K562 (cell line): ENCODE measurements at regions not wholly inside any gene's neighbourhood (a gene's known extent, or its start where the extent isn't known, plus 50 kb on each side); places are given as distances from the start of the nearest gene placed in this dataset.

Experiments
- ATAC-seq: fragments of 200-7000 bp; cut with Tn5 transposase; 3 replicates; pipeline ENCODE4 v1.9.1; 2020; ENCODE audit warnings: moderate library complexity
- BruUV-seq: library from RNA; stranded (reverse); fragments of 400-500 nt; replicated peaks from 2 replicates; lab custom pipeline; 2021; lab: Mats Ljungman, UMichigan
- CTCF ChIA-PET: fragments of 300-600 bp; formaldehyde crosslinking; extraction: SDS; loops from one replicate; lab custom pipeline; 2021; ENCODE audit warnings: low intra/inter-chr PET ratio; lab: Yijun Ruan, JAX
- POLR2A ChIA-PET: fragments of 300-600, 350-650 bp; sonication (Branson Sonifier 250); formaldehyde crosslinking; extraction: SDS; loops from one replicate; lab custom pipeline; 2021; ENCODE audit warnings: antibody characterized with exemption, inconsistent platforms; lab: Yijun Ruan, JAX
- DNase-seq, 4 experiments: peaks; one replicate each; pipeline versions ENCODE4 v3.0.0 to v3.0.0-alpha.2; 2011 to 2018; ENCODE audit warnings: low spot score in 3 of 4, mixed read lengths in 3 of 4; ENCODE audit errors: extremely low read depth in 1 of 4
- FAIRE-seq: peaks from 2 replicates; lab custom pipeline; 2011; peaks lifted over from hg19 to GRCh38; lab: Jason Lieb, UNC
- H2AFZ ChIP-seq: 2 replicates; pipeline ENCODE4 v1.6.0; 2011; ENCODE audit warnings: low read depth, low read length, control low read depth, inconsistent platforms
- H3K27ac ChIP-seq: fragments of 200-600 bp; 3 replicates; pipeline ENCODE4 v1.8.0; 2011; ENCODE audit warnings: low read depth, mild to moderate bottlenecking, control low read depth, inconsistent platforms, low read length, moderate library complexity, mixed read lengths; ENCODE audit errors: extremely low read depth
- H3K27me3 ChIP-seq, 2 experiments: fragments of 300-600 bp in 1 of 2; 2 replicates in 1 of 2; 3 replicates in 1 of 2; pipeline versions ENCODE4 v1.6.0 to v1.8.0; 2011; ENCODE audit warnings: inconsistent platforms in 2 of 2, low read length in 2 of 2, mild to moderate bottlenecking in 1 of 2, mixed read lengths in 1 of 2, moderate library complexity in 1 of 2; ENCODE audit not compliant: control insufficient read depth in 2 of 2, insufficient read depth in 2 of 2
- H3K36me3 ChIP-seq: fragments of 300-600 bp; 3 replicates; pipeline ENCODE4 v1.8.0; 2011; ENCODE audit warnings: mild to moderate bottlenecking, low read length, inconsistent platforms; ENCODE audit not compliant: control insufficient read depth, insufficient read depth
- H3K4me1 ChIP-seq, 2 experiments: fragments of 200-600 bp in 1 of 2; replicated peaks in 1 of 2; 2 replicates in 1 of 2; 3 replicates in 1 of 2; pipeline versions ENCODE4 v1.5.1 to v1.8.0; 2011; ENCODE audit warnings: inconsistent platforms in 2 of 2, low read length in 2 of 2, mild to moderate bottlenecking in 1 of 2, mixed read lengths in 1 of 2, moderate library complexity in 1 of 2; ENCODE audit not compliant: control insufficient read depth in 2 of 2, insufficient read depth in 2 of 2
- H3K4me2 ChIP-seq: 2 replicates; pipeline ENCODE4 v1.6.1; 2011; ENCODE audit warnings: low read length, control low read depth, inconsistent platforms, mixed read lengths; ENCODE audit not compliant: insufficient read depth
- H3K4me3 ChIP-seq: fragments of 200-600 bp; sonication (generic), shearing (Covaris generic); 2 replicates; pipeline ENCODE4 v1.5.1; 2016; ENCODE audit warnings: control low read depth, inconsistent platforms
- H3K79me2 ChIP-seq: fragments of 200-600 bp; 3 replicates; pipeline ENCODE4 v1.8.0; 2011; ENCODE audit warnings: low read length, inconsistent platforms; ENCODE audit not compliant: control insufficient read depth, insufficient read depth
- H3K9ac ChIP-seq, 2 experiments: 2 replicates each; pipeline versions ENCODE4 v1.6.0 to v1.6.1; 2011; ENCODE audit warnings: low read depth in 2 of 2, low read length in 2 of 2, control low read depth in 1 of 2, inconsistent platforms in 1 of 2, mild to moderate bottlenecking in 1 of 2, mixed read lengths in 1 of 2; ENCODE audit not compliant: insufficient read depth in 1 of 2
- H3K9me1 ChIP-seq: one replicate; pipeline ENCODE4 v1.6.0; 2011; ENCODE audit warnings: inconsistent platforms, mild to moderate bottlenecking, low read length, moderate library complexity; ENCODE audit not compliant: control insufficient read depth, insufficient read depth
- H3K9me3 ChIP-seq: replicated peaks from 2 replicates; pipeline ENCODE4 v1.5.1; 2011; ENCODE audit warnings: low read depth, low read length, inconsistent platforms; ENCODE audit not compliant: control insufficient read depth, insufficient read depth
- H4K20me1 ChIP-seq: replicated peaks from 2 replicates; pipeline ENCODE4 v1.6.1; 2011; ENCODE audit warnings: low read length, inconsistent platforms, mixed read lengths; ENCODE audit not compliant: control insufficient read depth, insufficient read depth
- ESRRB ChIP-seq: fragments of 250-450 bp; sonication (Bioruptor Pico); IDR thresholded peaks from 2 replicates; pipeline ENCODE4 v1.5.0; 2020; ENCODE audit warnings: mild to moderate bottlenecking, moderate library complexity, borderline replicate concordance
- HEY1 ChIP-seq: fragments of 250-450 bp; sonication (Bioruptor Pico); IDR thresholded peaks from 2 replicates; pipeline ENCODE4 v1.5.0; 2020; ENCODE audit warnings: mild to moderate bottlenecking, moderate library complexity, borderline replicate concordance
- HMG20A ChIP-seq: fragments of 450-650 bp; formaldehyde crosslinking; conservative IDR thresholded peaks from 2 replicates; pipeline ENCODE4 v1.4.0; 2020; ENCODE audit warnings: mild to moderate bottlenecking, mixed read lengths
- ILF3 ChIP-seq: fragments of 450-650 bp; IDR thresholded peaks from 2 replicates; pipeline ENCODE4 v1.6.1; 2018; ENCODE audit warnings: antibody characterized with exemption, mild to moderate bottlenecking, moderate library complexity, borderline replicate concordance
- NFRKB ChIP-seq: fragments of 450-650 bp; IDR thresholded peaks from 2 replicates; pipeline ENCODE4 v1.6.1; 2016; ENCODE audit warnings: low read depth
- PHB ChIP-seq: fragments of 250-450 bp; sonication (Bioruptor Pico); IDR thresholded peaks from 2 replicates; pipeline ENCODE4 v1.5.0; 2021
- TCF7L2 ChIP-seq: fragments of 150-350 bp; IDR thresholded peaks from 2 replicates; pipeline ENCODE4 v1.6.1; 2016; ENCODE audit warnings: low read depth, mild to moderate bottlenecking, low read length, moderate library complexity
- TFE3 ChIP-seq: fragments of 450-650 bp; formaldehyde crosslinking; IDR thresholded peaks from 2 replicates; pipeline ENCODE4 v1.4.0; 2020; ENCODE audit warnings: mild to moderate bottlenecking, mixed read lengths
- TRIM28 ChIP-seq: fragments of 450-650 bp; IDR thresholded peaks from 2 replicates; pipeline ENCODE4 v1.6.1; 2017
- ZBTB1 ChIP-seq: sonication (generic); formaldehyde crosslinking; IDR thresholded peaks from 2 replicates; pipeline ENCODE4 v1.8.1; 2023; ENCODE audit warnings: missing genetic modification reagents, low read depth, mild to moderate bottlenecking, borderline replicate concordance
- ZNF133 ChIP-seq: fragments of 250-450 bp; sonication (Bioruptor Pico); IDR thresholded peaks from 2 replicates; pipeline ENCODE4 v1.4.0; 2020; ENCODE audit warnings: mild to moderate bottlenecking
- ZNF282 ChIP-seq: sonication (generic); formaldehyde crosslinking; IDR thresholded peaks from 2 replicates; pipeline ENCODE4 v1.8.1; 2023; ENCODE audit warnings: missing genetic modification reagents
- WGBS: fragments of 100-300 bp; shearing (Covaris generic); methylation state at CpG from one replicate; pipeline ENCODE4 v1.1.6; 2016; ENCODE audit warnings: low coverage, mixed read lengths; ENCODE audit not compliant: insufficient coverage; ENCODE audit errors: missing lambda C conversion rate; 5-methylcytosine and 5-hydroxymethylcytosine counted together
- in situ Hi-C: fragments of 300-500 bp; cut with MboI; formaldehyde crosslinking; loops from 4 replicates; pipeline ENCODE4 v1.15.0; 2018; ENCODE audit warnings: inconsistent platforms, mixed read lengths
- intact Hi-C: fragments of 100-400 bp; cut with micrococcal nuclease; formaldehyde crosslinking; loops from 2 replicates; pipeline ENCODE4 v1.14.2; 2022

DNA sequence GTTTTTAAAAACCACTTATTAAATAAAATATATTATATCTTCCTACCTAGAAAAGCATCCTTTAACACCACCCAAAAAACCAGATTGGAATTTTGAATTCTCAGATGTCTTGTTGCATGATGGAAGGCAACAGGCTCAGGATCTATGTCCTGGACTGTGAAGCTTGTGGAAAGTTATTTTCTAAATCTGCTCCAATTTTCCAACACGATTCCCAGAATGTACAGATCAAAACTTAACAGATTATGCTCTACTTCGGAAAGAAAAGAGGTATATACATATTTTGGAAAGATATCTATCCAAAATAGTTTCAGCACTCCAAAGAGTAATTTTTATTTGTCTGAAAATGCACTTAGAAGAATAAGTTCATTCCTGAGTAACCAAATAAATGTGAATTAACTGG is 291.7 kb upstream of the EMCN start:
- H3K79me2 ChIP-seq = no peaks in the 10 kb centered on the region
- H3K9me1 ChIP-seq = no peaks in the 10 kb centered on the region
- no peaks in the 10 kb centered on the region for H3K4me1 ChIP-seq
- TF ChIP-seq HMG20A (no peak), ILF3 (no peak), NFRKB (no peak), ZBTB1 (no peak), HEY1 (CRISPR knock-in tag) (no peak), TRIM28 (no peak), TFE3 (CRISPR knock-in tag) (no peak), ZNF282 (no peak), ZNF133 (no peak), ESRRB (CRISPR knock-in tag) (no peak), TCF7L2 (no peak), PHB (CRISPR knock-in tag) (no peak)
- TF ChIP-seq, all 486 proteins: peak for 0
- Histone ChIP-seq H3K4me2 (no peak overlapping the region), H3K4me3 (no peak overlapping the region), H3K9ac (no peak overlapping the region), H3K9me3 (no peaks in the 10 kb centered on the region; the same call in 1 of the 2 replicates), H3K27ac (no peak overlapping the region), H4K20me1 (no peaks in the 10 kb centered on the region), H3K36me3 (no peaks in the 10 kb centered on the region), H2AFZ (no peak overlapping the region), H3K27me3 (no peaks in the 10 kb centered on the region)
- FAIRE-seq (no peak), ATAC-seq (no peak), DNase-seq (no peak)
- intact Hi-C loops = no loop called here
- POLR2A ChIA-PET = no interaction called here
- in situ Hi-C loops = no loop called here
- CTCF ChIA-PET = no interaction called here
- BruUV-seq = no TSS peak
- 0% methylated on average over 2 of the region's 2 CpGs for WGBS
